H1 (cell line): ENCODE measurements at regions not wholly inside any gene's neighbourhood (a gene's known extent, or its start where the extent isn't known, plus 50 kb on each side); places are given as distances from the start of the nearest gene placed in this dataset.
A peak's percentile ranks its signal among the peaks of the same experiment; 100 is the strongest.

Source experiments
- CTCF ChIA-PET: fragments of 300-600 bp; sonication (Branson Sonifier 250); formaldehyde crosslinking; loops from one replicate; lab custom pipeline; 2021; ENCODE audit not compliant: partially characterized antibody; lab: Charles Lee
- POLR2A ChIA-PET: fragments of 300-600 bp; sonication (Branson Sonifier 250); formaldehyde crosslinking; loops from one replicate; lab custom pipeline; 2021; ENCODE audit warnings: inconsistent platforms; ENCODE audit not compliant: partially characterized antibody; lab: Charles Lee
- DNase-seq, 2 experiments: peaks; one replicate each; pipeline versions ENCODE4 v3.0.0 to v3.0.0-alpha.2; 2010 to 2022; ENCODE audit warnings: low spot score in 2 of 2, low read depth in 1 of 2, mixed read lengths in 1 of 2
- FAIRE-seq: peaks from 2 replicates; lab custom pipeline; 2011; peaks lifted over from hg19 to GRCh38; lab: Jason Lieb, UNC
- H2AFZ ChIP-seq: 2 replicates; pipeline ENCODE4 v1.8.1; 2012; ENCODE audit warnings: low read length, inconsistent platforms
- H2AK5ac ChIP-seq: 2 replicates; pipeline ENCODE4 v1.6.1; 2013; ENCODE audit warnings: low read depth, low read length
- H2BK120ac ChIP-seq: replicated peaks from 2 replicates; pipeline ENCODE3; 2013; ENCODE audit warnings: low read depth, low read length, inconsistent platforms
- H2BK12ac ChIP-seq: 2 replicates; pipeline ENCODE4 v1.6.1; 2013; ENCODE audit warnings: low read depth, low read length
- H2BK15ac ChIP-seq: 2 replicates; pipeline ENCODE4 v1.6.1; 2013; ENCODE audit warnings: low read length
- H2BK20ac ChIP-seq: 2 replicates; pipeline ENCODE4 v1.6.1; 2013; ENCODE audit warnings: low read length
- H2BK5ac ChIP-seq: 2 replicates; pipeline ENCODE4 v1.6.1; 2013; ENCODE audit warnings: low read depth, low read length
- H3K14ac ChIP-seq: 2 replicates; pipeline ENCODE4 v1.6.1; 2013; ENCODE audit warnings: inconsistent platforms; ENCODE audit not compliant: insufficient read length
- H3K18ac ChIP-seq: 2 replicates; pipeline ENCODE4 v1.6.1; 2013; ENCODE audit warnings: low read length; ENCODE audit errors: extremely low read depth
- H3K23ac ChIP-seq: 2 replicates; pipeline ENCODE4 v1.6.1; 2013; ENCODE audit warnings: inconsistent platforms; ENCODE audit not compliant: insufficient read length
- H3K23me2 ChIP-seq: 2 replicates; pipeline ENCODE4 v1.6.1; 2013; ENCODE audit warnings: low read depth, low read length
- H3K27ac ChIP-seq: 2 replicates; pipeline ENCODE4 v1.6.1; 2011; ENCODE audit warnings: low read depth, low read length, inconsistent platforms
- H3K27me3 ChIP-seq, 4 experiments: replicated peaks in 1 of 4; 1 replicate in 1 of 4; 2 replicates in 3 of 4; pipeline versions ENCODE4 v1.6.1 to v1.8.1; 2011 to 2013; ENCODE audit warnings: low read length in 3 of 4, mild to moderate bottlenecking in 3 of 4, inconsistent platforms in 2 of 4, mixed read lengths in 2 of 4, moderate library complexity in 1 of 4; ENCODE audit not compliant: control insufficient read depth in 3 of 4, insufficient read depth in 3 of 4; ENCODE audit errors: extremely low read depth in 1 of 4
- H3K36me3 ChIP-seq, 4 experiments: 2 replicates each; pipeline versions ENCODE4 v1.6.1 to v1.8.1; 2011 to 2013; ENCODE audit warnings: mild to moderate bottlenecking in 4 of 4, low read length in 3 of 4, moderate library complexity in 2 of 4, control low read depth in 1 of 4, inconsistent platforms in 1 of 4; ENCODE audit not compliant: insufficient read depth in 4 of 4, control insufficient read depth in 2 of 4
- H3K4ac ChIP-seq: replicated peaks from 2 replicates; pipeline ENCODE3; 2013; ENCODE audit warnings: low read length, low read depth, mixed read lengths, inconsistent platforms; ENCODE audit not compliant: insufficient read length
- H3K4me1 ChIP-seq, 4 experiments: replicated peaks in 1 of 4; 1 replicate in 1 of 4; 2 replicates in 3 of 4; pipeline versions ENCODE4 v1.6.1 to v1.8.1; 2011 to 2013; ENCODE audit warnings: low read length in 3 of 4, inconsistent platforms in 2 of 4, mixed read lengths in 1 of 4; ENCODE audit not compliant: insufficient read depth in 4 of 4, control insufficient read depth in 3 of 4
- H3K4me2 ChIP-seq, 2 experiments: 2 replicates each; pipeline versions ENCODE4 v1.6.1 to v1.8.1; 2011 to 2013; ENCODE audit warnings: low read depth in 2 of 2, low read length in 2 of 2, control low read depth in 1 of 2, inconsistent platforms in 1 of 2, mild to moderate bottlenecking in 1 of 2; ENCODE audit not compliant: insufficient read depth in 1 of 2
- H3K4me3 ChIP-seq, 4 experiments: fragments of 200-600, 300-600 bp in 1 of 4; sonication (generic), shearing (Covaris generic), sonication (Bioruptor Twin) in 1 of 4; 2 replicates each; pipeline versions ENCODE4 v1.5.1 to v1.8.1; 2011 to 2016; ENCODE audit warnings: low read length in 4 of 4, low read depth in 3 of 4, control low read depth in 2 of 4, inconsistent platforms in 2 of 4, mild to moderate bottlenecking in 2 of 4, mixed read lengths in 1 of 4, moderate library complexity in 1 of 4; ENCODE audit not compliant: insufficient read depth in 2 of 4; ENCODE audit errors: extremely low read depth in 1 of 4
- H3K56ac ChIP-seq: replicated peaks from 2 replicates; pipeline ENCODE3; 2013; ENCODE audit warnings: low read depth, mild to moderate bottlenecking, mixed read lengths, low read length, inconsistent platforms; ENCODE audit not compliant: insufficient read length
- H3K79me1 ChIP-seq: 2 replicates; pipeline ENCODE4 v1.6.1; 2013; ENCODE audit warnings: low read depth, low read length, control low read depth
- H3K79me2 ChIP-seq, 2 experiments: 2 replicates each; pipeline versions ENCODE4 v1.6.1 to v1.8.1; 2012 to 2013; ENCODE audit warnings: low read length in 2 of 2, mild to moderate bottlenecking in 2 of 2, inconsistent platforms in 1 of 2; ENCODE audit not compliant: insufficient read depth in 2 of 2, control insufficient read depth in 1 of 2
- H3K9ac ChIP-seq, 4 experiments: replicated peaks in 1 of 4; 1 replicate in 1 of 4; 2 replicates in 3 of 4; pipeline versions ENCODE4 v1.6.1 to v1.8.1; 2011 to 2013; ENCODE audit warnings: low read depth in 3 of 4, low read length in 3 of 4, control low read depth in 2 of 4, mild to moderate bottlenecking in 2 of 4, moderate library complexity in 2 of 4, inconsistent platforms in 1 of 4; ENCODE audit errors: extremely low read depth in 1 of 4
- H3K9me3 ChIP-seq, 2 experiments: 2 replicates each; pipeline versions ENCODE4 v1.6.1 to v1.8.1; 2012 to 2013; ENCODE audit warnings: mild to moderate bottlenecking in 2 of 2, moderate library complexity in 2 of 2, control low read depth in 1 of 2, inconsistent platforms in 1 of 2, low read depth in 1 of 2, low read length in 1 of 2, mixed read lengths in 1 of 2; ENCODE audit not compliant: insufficient read depth in 2 of 2
- H4K20me1 ChIP-seq, 2 experiments: replicated peaks in 1 of 2; 2 replicates each; pipeline versions ENCODE3 to v1.8.1; 2011 to 2013; ENCODE audit warnings: inconsistent platforms in 2 of 2, low read length in 2 of 2, mild to moderate bottlenecking in 1 of 2; ENCODE audit not compliant: insufficient read depth in 2 of 2, control insufficient read depth in 1 of 2
- H4K5ac ChIP-seq: 2 replicates; pipeline ENCODE4 v1.6.1; 2013; ENCODE audit warnings: low read length, low read depth, mixed read lengths, inconsistent platforms; ENCODE audit not compliant: insufficient read length
- H4K8ac ChIP-seq: 2 replicates; pipeline ENCODE4 v1.8.0; 2013; ENCODE audit warnings: mild to moderate bottlenecking, moderate library complexity, low read length, inconsistent platforms; ENCODE audit not compliant: insufficient read depth; ENCODE audit errors: extremely low read depth
- H4K91ac ChIP-seq: replicated peaks from 2 replicates; pipeline ENCODE3; 2013; ENCODE audit warnings: low read length, mixed read lengths, inconsistent platforms; ENCODE audit not compliant: insufficient read length
- ASH2L ChIP-seq: fragments of 200-600, 300-600 bp; sonication (generic); IDR thresholded peaks from one replicate; pipeline ENCODE4 v1.7.1; 2017; ENCODE audit warnings: low read length
- BACH1 ChIP-seq: IDR thresholded peaks from 2 replicates; pipeline ENCODE4 v1.6.1; 2012; ENCODE audit warnings: low read length, improper control_type of control experiment
- BCL11A ChIP-seq, 2 experiments: IDR thresholded peaks; one replicate each; pipeline ENCODE4 v1.6.1; 2011; ENCODE audit warnings: low read depth in 2 of 2, low read length in 2 of 2, mild to moderate bottlenecking in 2 of 2
- CBX5 ChIP-seq: fragments of 300-800, 300-1000 bp; sonication (generic); IDR thresholded peaks from 2 replicates; pipeline ENCODE4 v1.7.1; 2016; ENCODE audit warnings: antibody characterized with exemption, low read length, low read depth
- CREB1 ChIP-seq: IDR thresholded peaks from 2 replicates; pipeline ENCODE4 v1.6.1; 2012; ENCODE audit warnings: inconsistent platforms
- HDAC6 ChIP-seq: IDR thresholded peaks from one replicate; pipeline ENCODE4 v1.7.1; 2012; ENCODE audit warnings: low read depth, mild to moderate bottlenecking, inconsistent platforms, low read length, moderate library complexity
- MAX ChIP-seq: IDR thresholded peaks from 2 replicates; pipeline ENCODE4 v1.6.1; 2012; ENCODE audit warnings: inconsistent platforms
- RBBP5 ChIP-seq: IDR thresholded peaks from 2 replicates; pipeline ENCODE4 v1.7.1; 2012; ENCODE audit warnings: low read depth, mild to moderate bottlenecking, inconsistent platforms, low read length, moderate library complexity, borderline replicate concordance
- SAP30 ChIP-seq: fragments of 300-600 bp; sonication (generic); IDR thresholded peaks from 2 replicates; pipeline ENCODE4 v1.7.1; 2012; ENCODE audit warnings: low read length, moderate library complexity, mild to moderate bottlenecking, inconsistent platforms; ENCODE audit not compliant: insufficient read depth, insufficient replicate concordance
- SIN3A ChIP-seq, 2 experiments: IDR thresholded peaks in 1 of 2; conservative IDR thresholded peaks in 1 of 2; 2 replicates each; pipeline ENCODE4 v1.6.1; 2011 to 2012; ENCODE audit warnings: low read length in 2 of 2, improper control_type of control experiment in 1 of 2, low read depth in 1 of 2, mild to moderate bottlenecking in 1 of 2
- SP4 ChIP-seq: IDR thresholded peaks from 2 replicates; pipeline ENCODE4 v1.6.1; 2012; ENCODE audit warnings: low read length, inconsistent platforms
- TAF1 ChIP-seq: IDR thresholded peaks from 2 replicates; pipeline ENCODE4 v1.6.1; 2011; ENCODE audit warnings: mild to moderate bottlenecking, low read depth, low read length
- TCF12 ChIP-seq: IDR thresholded peaks from 2 replicates; pipeline ENCODE4 v1.6.1; 2011; ENCODE audit warnings: low read depth, mild to moderate bottlenecking, low read length
- WGBS, 2 experiments: shearing (Covaris generic) in 1 of 2; methylation state at CpG; one replicate each; pipeline versions ENCODE4 v1.1.6 to v1.1.7; 2013 to 2015; ENCODE audit warnings: low lambda C conversion rate in 2 of 2, mixed read lengths in 2 of 2, inconsistent platforms in 1 of 2, low coverage in 1 of 2, missing lambda C conversion rate in 1 of 2; ENCODE audit not compliant: insufficient replicate concordance in 2 of 2, insufficient coverage in 1 of 2, insufficient read length in 1 of 2; ENCODE audit errors: extremely low coverage in 1 of 2, missing lambda C conversion rate in 1 of 2; 5-methylcytosine and 5-hydroxymethylcytosine counted together
- TF ChIP-seq, protein P1 (sequence below): IDR thresholded peaks from 2 replicates; pipeline ENCODE4 v1.6.1; 2012; ENCODE audit warnings: inconsistent platforms

DNA sequence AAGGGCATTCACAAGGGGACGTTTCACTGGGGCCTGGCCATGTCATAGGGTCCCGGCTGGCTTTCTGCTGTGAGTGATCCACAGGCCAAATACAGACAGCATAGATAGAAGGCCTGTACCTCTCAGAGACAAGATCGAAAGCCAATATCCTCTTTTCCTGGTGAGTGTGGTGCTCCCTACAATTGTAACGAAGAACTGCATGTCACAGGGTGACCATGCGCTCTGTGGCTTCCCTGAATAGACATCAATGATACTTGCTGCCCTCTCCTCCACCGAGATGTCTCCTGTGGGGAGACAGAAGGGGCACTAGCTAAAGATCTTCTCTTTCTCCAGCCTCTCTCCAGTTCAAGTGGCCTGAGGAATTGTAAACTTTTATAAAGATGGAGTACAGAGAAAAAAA, 226.1 kb upstream of the POU2AF2 start:
- no peaks in the 10 kb centered on the region for H3K9me3 ChIP-seq
- TF ChIP-seq, protein P1, sequence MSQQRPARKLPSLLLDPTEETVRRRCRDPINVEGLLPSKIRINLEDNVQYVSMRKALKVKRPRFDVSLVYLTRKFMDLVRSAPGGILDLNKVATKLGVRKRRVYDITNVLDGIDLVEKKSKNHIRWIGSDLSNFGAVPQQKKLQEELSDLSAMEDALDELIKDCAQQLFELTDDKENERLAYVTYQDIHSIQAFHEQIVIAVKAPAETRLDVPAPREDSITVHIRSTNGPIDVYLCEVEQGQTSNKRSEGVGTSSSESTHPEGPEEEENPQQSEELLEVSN: no peak
- TF ChIP-seq CREB1: no peak
- no peak for TF ChIP-seq CBX5
- no peak for TF ChIP-seq SIN3A (conservative IDR thresholded peaks at IDR 0.05 in 1 of 2, IDR thresholded peaks at IDR 0.05 in 1 of 2; ENCODE audit: low read depth in 1 of 2, low read length in 2 of 2)
- no peak for TF ChIP-seq MAX
- no peak for TF ChIP-seq SAP30
- no peak for TF ChIP-seq TCF12
- TF ChIP-seq ASH2L: no peak
- no peak for TF ChIP-seq HDAC6
- TF ChIP-seq TAF1: no peak
- no peak for TF ChIP-seq SP4
- no peak for TF ChIP-seq RBBP5
- no peak for TF ChIP-seq BCL11A (IDR thresholded peaks at IDR 0.05; ENCODE audit: low read depth in 2 of 2, low read length in 2 of 2)
- no peak for TF ChIP-seq BACH1
- H3K27me3 ChIP-seq: no peaks in the 10 kb centered on the region
- H2BK120ac ChIP-seq: no peak overlapping the region
- H2BK15ac ChIP-seq: no peak overlapping the region
- H2AFZ ChIP-seq: 0 out of 2 replicates have a peak overlapping the region, but pooled peaks have one; percentile 0
- no peak overlapping the region for H3K4ac ChIP-seq
- WGBS, 2 experiments: 45% methylated on average over 6 of the region's 6 CpGs; no CpG with 5 or more reads in 1 of the 2 experiments
- no peak overlapping the region for H3K4me3 ChIP-seq
- ChIA-PET CTCF (interaction anchor here (1.0 kb wide), 1 partner anchor 410 kb away, joined by 5 read pairs; no protein-coding TSS in a partner anchor), POLR2A (no interaction called here)
- FAIRE-seq: no peak
- H3K18ac ChIP-seq: no peak overlapping the region
- H3K23ac ChIP-seq: no peak overlapping the region
- no peak overlapping the region for H2BK12ac ChIP-seq
- H2AK5ac ChIP-seq: no peak overlapping the region
- H3K4me2 ChIP-seq: no peak overlapping the region
- no peak overlapping the region for H3K9ac ChIP-seq
- H3K27ac ChIP-seq: no peak overlapping the region
- H3K23me2 ChIP-seq: no peaks in the 10 kb centered on the region
- H4K20me1 ChIP-seq: no peaks in the 10 kb centered on the region
- no peak for DNase-seq
- no peak overlapping the region for H2BK20ac ChIP-seq
- H3K4me1 ChIP-seq: no peaks in the 10 kb centered on the region; a peak in 1 of 7 replicates
- H2BK5ac ChIP-seq: no peak overlapping the region
- no peak overlapping the region for H3K56ac ChIP-seq
- H4K5ac ChIP-seq: no peak overlapping the region
- no peak overlapping the region; the same call in 1 of the 2 replicates for H4K8ac ChIP-seq
- no peaks in the 10 kb centered on the region for H3K36me3 ChIP-seq
- H3K79me1 ChIP-seq: no peaks in the 10 kb centered on the region
- H3K79me2 ChIP-seq: no peaks in the 10 kb centered on the region
- H4K91ac ChIP-seq: no peak overlapping the region
- H3K14ac ChIP-seq: no peak overlapping the region
